ENCODE measurements at regions not wholly inside any gene's neighbourhood (a gene's known extent, or its start where the extent isn't known, plus 50 kb on each side); places are given as distances from the start of the nearest gene placed in this dataset.

GRCh38 chr2:138298900-138299299 lies 202.7 kb upstream of the SPOPL start:
- Histone ChIP-seq H3K79me1 (ENCODE audit: low read depth, low read length) (no peaks in the 10 kb centered on the region), H3K4me3 (ENCODE audit: low read length in 2 of 2) (no peak overlapping the region), H3K9ac (ENCODE audit: low read depth, low read length, poor library complexity) (no peak overlapping the region), H4K91ac (ENCODE audit: low read depth, low read length, poor library complexity) (no peak overlapping the region), H2BK12ac (ENCODE audit: low read length) (no peak overlapping the region), H3K27ac (replicated peaks; ENCODE audit: low read length) (no peak overlapping the region), H3K27me3 (ENCODE audit: control insufficient read depth in 3 of 3, insufficient read depth in 3 of 3, low read depth in 1 of 3, low read length in 3 of 3) (no peaks in the 10 kb centered on the region), H3K18ac (ENCODE audit: low read length) (no peak overlapping the region), H2AFZ (ENCODE audit: low read length) (no peak overlapping the region), H3K4me2 (ENCODE audit: insufficient read depth, low read length, poor library complexity, severe bottlenecking) (no peak overlapping the region), H2AK5ac (ENCODE audit: low read depth, low read length) (no peak overlapping the region), H3K36me3 (replicated peaks in 1 of 2; ENCODE audit: control insufficient read depth in 2 of 2, insufficient read depth in 2 of 2, low read length in 2 of 2) (no peaks in the 10 kb centered on the region), H3K4me1 (ENCODE audit: control insufficient read depth in 2 of 2, insufficient read depth in 1 of 2, low read depth in 1 of 2, low read length in 2 of 2) (no peaks in the 10 kb centered on the region), H2BK15ac (ENCODE audit: low read length) (no peak overlapping the region), H2BK120ac (ENCODE audit: low read depth, low read length) (no peak overlapping the region), H2BK5ac (ENCODE audit: low read length) (no peak overlapping the region), H3K4ac (ENCODE audit: low read length) (no peak overlapping the region), H3K23ac (ENCODE audit: low read depth, low read length, poor library complexity) (no peak overlapping the region), H3K9me3 (replicated peaks in 1 of 2; ENCODE audit: control insufficient read depth in 2 of 2, insufficient read depth in 1 of 2, low read depth in 1 of 2, low read length in 2 of 2) (no peaks in the 10 kb centered on the region), H3K14ac (ENCODE audit: low read length) (no peak overlapping the region), H4K8ac (ENCODE audit: low read depth, low read length) (no peak overlapping the region)
- no peak for DNase-seq (ENCODE audit: low spot score)
- no CpG with 5 or more reads among the region's 3 CpGs for WGBS, 2 donors (ENCODE audit: extremely low coverage in 2 of 2, insufficient read length in 2 of 2, insufficient replicate concordance in 1 of 2)

- no peak overlapping the region for H3K4ac ChIP-seq (ENCODE audit: low read length)
- no peak overlapping the region for H2AK5ac ChIP-seq (ENCODE audit: low read depth, low read length)
- no peak overlapping the region for H2BK15ac ChIP-seq (ENCODE audit: low read length)
- H3K27ac ChIP-seq (replicated peaks; ENCODE audit: low read length) = no peak overlapping the region
- no peak overlapping the region for H3K9ac ChIP-seq (ENCODE audit: low read depth, low read length, poor library complexity)
- H3K23ac ChIP-seq (ENCODE audit: low read depth, low read length, poor library complexity) = no peak overlapping the region
- no peaks in the 10 kb centered on the region for H3K36me3 ChIP-seq (replicated peaks in 1 of 2; ENCODE audit: control insufficient read depth in 2 of 2, insufficient read depth in 2 of 2, low read length in 2 of 2)
- no peak overlapping the region for H3K4me2 ChIP-seq (ENCODE audit: insufficient read depth, low read length, poor library complexity, severe bottlenecking)
- H3K18ac ChIP-seq (ENCODE audit: low read length) = no peak overlapping the region
- WGBS, 2 donors (ENCODE audit: extremely low coverage in 2 of 2, insufficient read length in 2 of 2, insufficient replicate concordance in 1 of 2) = no CpG with 5 or more reads among the region's 3 CpGs
- H3K4me1 ChIP-seq (ENCODE audit: control insufficient read depth in 2 of 2, insufficient read depth in 1 of 2, low read depth in 1 of 2, low read length in 2 of 2) = no peaks in the 10 kb centered on the region
- H3K79me1 ChIP-seq (ENCODE audit: low read depth, low read length) = no peaks in the 10 kb centered on the region
- no peaks in the 10 kb centered on the region for H3K27me3 ChIP-seq (ENCODE audit: control insufficient read depth in 3 of 3, insufficient read depth in 3 of 3, low read depth in 1 of 3, low read length in 3 of 3)
- no peak for DNase-seq (ENCODE audit: low spot score)
- no peak overlapping the region for H4K91ac ChIP-seq (ENCODE audit: low read depth, low read length, poor library complexity)
- H3K4me3 ChIP-seq (ENCODE audit: low read length in 2 of 2) = no peak overlapping the region
- H2BK12ac ChIP-seq (ENCODE audit: low read length) = no peak overlapping the region
- H3K14ac ChIP-seq (ENCODE audit: low read length) = no peak overlapping the region
- no peak overlapping the region for H2BK120ac ChIP-seq (ENCODE audit: low read depth, low read length)
- no peak overlapping the region for H2BK5ac ChIP-seq (ENCODE audit: low read length)
- no peak overlapping the region for H4K8ac ChIP-seq (ENCODE audit: low read depth, low read length)
- H2AFZ ChIP-seq (ENCODE audit: low read length) = no peak overlapping the region
- H3K9me3 ChIP-seq (replicated peaks in 1 of 2; ENCODE audit: control insufficient read depth in 2 of 2, insufficient read depth in 1 of 2, low read depth in 1 of 2, low read length in 2 of 2) = no peaks in the 10 kb centered on the region
Observed at GRCh38 chr2:138306626-138307025, 194.9 kb upstream of the SPOPL start.

- Histone ChIP-seq H4K91ac (ENCODE audit: low read depth, low read length, poor library complexity) (no peak overlapping the region), H3K4me1 (ENCODE audit: control insufficient read depth in 2 of 2, insufficient read depth in 1 of 2, low read depth in 1 of 2, low read length in 2 of 2) (no peaks in the 10 kb centered on the region), H3K79me1 (ENCODE audit: low read depth, low read length) (no peaks in the 10 kb centered on the region), H2AK5ac (ENCODE audit: low read depth, low read length) (no peak overlapping the region), H3K27me3 (ENCODE audit: control insufficient read depth in 3 of 3, insufficient read depth in 3 of 3, low read depth in 1 of 3, low read length in 3 of 3) (no peaks in the 10 kb centered on the region), H2BK120ac (ENCODE audit: low read depth, low read length) (no peak overlapping the region), H2BK5ac (ENCODE audit: low read length) (no peak overlapping the region), H3K4ac (ENCODE audit: low read length) (no peak overlapping the region), H3K4me3 (ENCODE audit: low read length in 2 of 2) (no peak overlapping the region), H4K8ac (ENCODE audit: low read depth, low read length) (no peak overlapping the region), H2AFZ (ENCODE audit: low read length) (no peak overlapping the region), H3K14ac (ENCODE audit: low read length) (no peak overlapping the region), H3K9me3 (replicated peaks in 1 of 2; ENCODE audit: control insufficient read depth in 2 of 2, insufficient read depth in 1 of 2, low read depth in 1 of 2, low read length in 2 of 2) (no peaks in the 10 kb centered on the region), H2BK12ac (ENCODE audit: low read length) (no peak overlapping the region), H3K9ac (ENCODE audit: low read depth, low read length, poor library complexity) (no peak overlapping the region), H3K23ac (ENCODE audit: low read depth, low read length, poor library complexity) (no peak overlapping the region), H2BK15ac (ENCODE audit: low read length) (no peak overlapping the region), H3K4me2 (ENCODE audit: insufficient read depth, low read length, poor library complexity, severe bottlenecking) (no peak overlapping the region), H3K36me3 (replicated peaks in 1 of 2; ENCODE audit: control insufficient read depth in 2 of 2, insufficient read depth in 2 of 2, low read length in 2 of 2) (no peaks in the 10 kb centered on the region), H3K27ac (replicated peaks; ENCODE audit: low read length) (no peak overlapping the region), H3K18ac (ENCODE audit: low read length) (no peak overlapping the region)
- DNase-seq (ENCODE audit: low spot score) = no peak
- WGBS, 2 donors (ENCODE audit: extremely low coverage in 2 of 2, insufficient read length in 2 of 2, insufficient replicate concordance in 1 of 2) = no CpG with 5 or more reads among the region's 1 CpG
Observed at GRCh38 chr2:138307099-138307498, 194.5 kb upstream of the SPOPL start.

- H2BK15ac ChIP-seq (ENCODE audit: low read length) = no peak overlapping the region
- H3K4ac ChIP-seq (ENCODE audit: low read length) = no peak overlapping the region
- no peaks in the 10 kb centered on the region for H3K79me1 ChIP-seq (ENCODE audit: low read depth, low read length)
- H3K27me3 ChIP-seq (ENCODE audit: control insufficient read depth in 3 of 3, insufficient read depth in 3 of 3, low read depth in 1 of 3, low read length in 3 of 3) = no peaks in the 10 kb centered on the region
- no peak overlapping the region for H2AK5ac ChIP-seq (ENCODE audit: low read depth, low read length)
- no CpG with 5 or more reads among the region's 2 CpGs for WGBS, 2 donors (ENCODE audit: extremely low coverage in 2 of 2, insufficient read length in 2 of 2, insufficient replicate concordance in 1 of 2)
- no peak overlapping the region for H3K9ac ChIP-seq (ENCODE audit: low read depth, low read length, poor library complexity)
- no peak overlapping the region for H4K8ac ChIP-seq (ENCODE audit: low read depth, low read length)
- no peaks in the 10 kb centered on the region for H3K36me3 ChIP-seq (replicated peaks in 1 of 2; ENCODE audit: control insufficient read depth in 2 of 2, insufficient read depth in 2 of 2, low read length in 2 of 2)
- H3K4me1 ChIP-seq (ENCODE audit: control insufficient read depth in 2 of 2, insufficient read depth in 1 of 2, low read depth in 1 of 2, low read length in 2 of 2) = no peaks in the 10 kb centered on the region
- no peak for DNase-seq (ENCODE audit: low spot score)
- H3K27ac ChIP-seq (replicated peaks; ENCODE audit: low read length) = no peak overlapping the region
- no peak overlapping the region for H2BK120ac ChIP-seq (ENCODE audit: low read depth, low read length)
- no peak overlapping the region for H3K14ac ChIP-seq (ENCODE audit: low read length)
- H3K18ac ChIP-seq (ENCODE audit: low read length) = no peak overlapping the region
- no peak overlapping the region for H3K4me3 ChIP-seq (ENCODE audit: low read length in 2 of 2)
- no peak overlapping the region for H2AFZ ChIP-seq (ENCODE audit: low read length)
- no peak overlapping the region for H2BK12ac ChIP-seq (ENCODE audit: low read length)
- H3K9me3 ChIP-seq (replicated peaks in 1 of 2; ENCODE audit: control insufficient read depth in 2 of 2, insufficient read depth in 1 of 2, low read depth in 1 of 2, low read length in 2 of 2) = no peaks in the 10 kb centered on the region
- no peak overlapping the region for H2BK5ac ChIP-seq (ENCODE audit: low read length)
- no peak overlapping the region for H4K91ac ChIP-seq (ENCODE audit: low read depth, low read length, poor library complexity)
- no peak overlapping the region for H3K4me2 ChIP-seq (ENCODE audit: insufficient read depth, low read length, poor library complexity, severe bottlenecking)
- no peak overlapping the region for H3K23ac ChIP-seq (ENCODE audit: low read depth, low read length, poor library complexity)
Observed at GRCh38 chr2:138309760-138310159, 191.8 kb upstream of the SPOPL start.

Data from neuronal stem cell (in vitro differentiated cells).